ENCODE measurements at regions not wholly inside any gene's neighbourhood (a gene's known extent, or its start where the extent isn't known, plus 50 kb on each side); places are given as distances from the start of the nearest gene placed in this dataset.

DNA sequence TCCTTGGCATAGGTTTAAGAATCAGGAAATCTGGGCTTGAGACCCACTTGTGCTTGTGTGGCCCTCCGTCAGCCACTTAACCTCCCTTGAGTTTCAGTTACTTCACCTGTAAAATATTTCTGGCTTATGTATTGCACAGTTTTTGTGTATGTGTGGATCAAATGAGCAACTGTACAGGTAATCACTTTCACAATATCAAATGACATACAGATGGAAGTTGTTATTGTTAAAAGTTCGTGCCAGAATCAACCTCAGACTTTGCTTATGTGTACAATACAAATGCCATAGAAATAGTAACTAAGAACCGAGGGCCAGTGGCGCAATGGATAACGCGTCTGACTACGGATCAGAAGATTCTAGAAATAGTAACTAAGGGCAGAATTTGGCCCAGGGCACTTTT lies 65.6 kb upstream of the KIF13A start:
- Histone ChIP-seq H2BK20ac (ENCODE audit: low read length) (no peak overlapping the region), H3K79me1 (ENCODE audit: low read depth, low read length) (no peaks in the 10 kb centered on the region), H2AFZ (ENCODE audit: low read length) (no peak overlapping the region), H2BK12ac (ENCODE audit: low read depth, low read length) (no peak overlapping the region), H3K27ac (ENCODE audit: low read depth, low read length) (no peak overlapping the region), H2BK15ac (ENCODE audit: low read length) (no peak overlapping the region), H3K23ac (ENCODE audit: insufficient read length) (no peak overlapping the region), H2BK5ac (ENCODE audit: low read depth, low read length) (no peak overlapping the region), H3K18ac (ENCODE audit: extremely low read depth, low read length) (no peak overlapping the region), H3K4ac (replicated peaks; ENCODE audit: insufficient read length, low read depth, low read length) (no peak overlapping the region), H3K56ac (replicated peaks; ENCODE audit: insufficient read length, low read depth, low read length) (no peak overlapping the region), H3K4me3 (ENCODE audit: extremely low read depth in 1 of 4, insufficient read depth in 2 of 4, low read depth in 3 of 4, low read length in 4 of 4) (no peak overlapping the region), H2BK120ac (replicated peaks; ENCODE audit: low read depth, low read length) (no peak overlapping the region), H4K8ac (ENCODE audit: extremely low read depth, insufficient read depth, low read length) (no peak overlapping the region), H3K9me3 (ENCODE audit: insufficient read depth in 2 of 2, low read depth in 1 of 2, low read length in 1 of 2) (no peaks in the 10 kb centered on the region), H3K9ac (replicated peaks in 1 of 4; ENCODE audit: extremely low read depth in 1 of 4, low read depth in 3 of 4, low read length in 3 of 4) (no peak overlapping the region), H4K91ac (replicated peaks; ENCODE audit: insufficient read length, low read length) (no peak overlapping the region), H3K4me2 (ENCODE audit: insufficient read depth in 1 of 2, low read depth in 2 of 2, low read length in 2 of 2) (no peak overlapping the region), H3K23me2 (ENCODE audit: low read depth, low read length) (no peaks in the 10 kb centered on the region), H3K14ac (ENCODE audit: insufficient read length) (no peak overlapping the region), H3K79me2 (ENCODE audit: control insufficient read depth in 1 of 2, insufficient read depth in 2 of 2, low read length in 2 of 2) (no peaks in the 10 kb centered on the region), H4K20me1 (replicated peaks in 1 of 2; ENCODE audit: control insufficient read depth in 1 of 2, insufficient read depth in 2 of 2, low read length in 2 of 2) (no peaks in the 10 kb centered on the region), H3K36me3 (ENCODE audit: control insufficient read depth in 2 of 4, insufficient read depth in 4 of 4, low read length in 3 of 4) (no peaks in the 10 kb centered on the region), H3K27me3 (replicated peaks in 1 of 4; ENCODE audit: control insufficient read depth in 3 of 4, extremely low read depth in 1 of 4, insufficient read depth in 3 of 4, low read length in 3 of 4) (no peaks in the 10 kb centered on the region), H2AK5ac (ENCODE audit: low read depth, low read length) (no peak overlapping the region), H4K5ac (ENCODE audit: insufficient read length, low read depth, low read length) (no peak overlapping the region), H3K4me1 (replicated peaks in 1 of 4; ENCODE audit: control insufficient read depth in 3 of 4, insufficient read depth in 4 of 4, low read length in 3 of 4) (no peaks in the 10 kb centered on the region)
- DNase-seq (ENCODE audit: low read depth in 1 of 2, low spot score in 2 of 2) (no peak), FAIRE-seq (no peak)
- ChIA-PET POLR2A (ENCODE audit: partially characterized antibody) (no interaction called here), CTCF (ENCODE audit: partially characterized antibody) (no interaction called here)
- 94% methylated on average over 7 of the region's 7 CpGs; no CpG with 5 or more reads in 1 of the 2 experiments for WGBS, 2 experiments (ENCODE audit: extremely low coverage in 1 of 2, insufficient coverage in 1 of 2, insufficient read length in 1 of 2, insufficient replicate concordance in 2 of 2, low coverage in 1 of 2, low lambda C conversion rate in 2 of 2, missing lambda C conversion rate in 1 of 2)
- TF ChIP-seq SRF (IDR thresholded peaks at IDR 0.05; ENCODE audit: low read depth, low read length), result no peak
- no peak for TF ChIP-seq RAD21 (IDR thresholded peaks at IDR 0.05 in 1 of 2, conservative IDR thresholded peaks at IDR 0.05 in 1 of 2; ENCODE audit: low read depth in 2 of 2, low read length in 2 of 2)
- no peak for TF ChIP-seq EP300 (IDR thresholded peaks at IDR 0.05; ENCODE audit: borderline replicate concordance in 1 of 2, low read depth in 2 of 2, low read length in 2 of 2)
- no peak for TF ChIP-seq PHF8 (conservative IDR thresholded peaks at IDR 0.05; ENCODE audit: low read depth, low read length)
- no peak for TF ChIP-seq TAF7 (optimal IDR thresholded peaks at IDR 0.05; ENCODE audit: borderline replicate concordance, low read depth, low read length)
- TF ChIP-seq SUZ12 (IDR thresholded peaks at IDR 0.05; ENCODE audit: low read length), result no peak
- TF ChIP-seq HDAC6 (IDR thresholded peaks at IDR 0.05; ENCODE audit: low read depth, low read length), result no peak

Data from H1 (cell line).